Effector memory CD4-positive, alpha-beta T cell (primary cell): ENCODE measurements at regions not wholly inside any gene's neighbourhood (a gene's known extent, or its start where the extent isn't known, plus 50 kb on each side); places are given as distances from the start of the nearest gene placed in this dataset.

Experiments used
- DNase-seq, 3 donors: peaks; one replicate each; pipeline ENCODE4 v3.0.0-alpha.2; 2020
- H3K27ac ChIP-seq: 2 replicates; pipeline ENCODE4 v1.7.0; 2013; ENCODE audit warnings: mild to moderate bottlenecking, low read length, moderate library complexity; ENCODE audit not compliant: insufficient read depth, poor library complexity, severe bottlenecking
- H3K27me3 ChIP-seq: replicated peaks from 2 replicates; pipeline ENCODE4 v1.7.0; 2013; ENCODE audit warnings: mild to moderate bottlenecking, low read length; ENCODE audit not compliant: insufficient read depth, control insufficient read depth, poor library complexity, severe bottlenecking
- H3K36me3 ChIP-seq: 2 replicates; pipeline ENCODE4 v1.7.0; 2013; ENCODE audit warnings: mild to moderate bottlenecking, low read length, moderate library complexity; ENCODE audit not compliant: control insufficient read depth, insufficient read depth
- H3K4me1 ChIP-seq: 2 replicates; pipeline ENCODE4 v1.7.0; 2013; ENCODE audit warnings: low read length, mild to moderate bottlenecking; ENCODE audit not compliant: control insufficient read depth, insufficient read depth, poor library complexity, severe bottlenecking
- H3K4me3 ChIP-seq: 2 replicates; pipeline ENCODE4 v1.7.0; 2013; ENCODE audit warnings: low read length, low read depth, mild to moderate bottlenecking; ENCODE audit not compliant: insufficient read depth, poor library complexity, severe bottlenecking
- H3K9me3 ChIP-seq: 2 replicates; pipeline ENCODE4 v1.7.0; 2013; ENCODE audit warnings: mild to moderate bottlenecking, low read length, moderate library complexity; ENCODE audit not compliant: control insufficient read depth

GRCh38 chr2:118449401-118449800 is 361.1 kb downstream of the INSIG2 start:
- Histone ChIP-seq H3K9me3 (no peaks in the 10 kb centered on the region), H3K4me1 (no peaks in the 10 kb centered on the region), H3K27ac (no peak overlapping the region), H3K27me3 (no peaks in the 10 kb centered on the region), H3K4me3 (no peak overlapping the region), H3K36me3 (no peaks in the 10 kb centered on the region)
- no peak for DNase-seq

- no peaks in the 10 kb centered on the region for H3K9me3 ChIP-seq
- no peaks in the 10 kb centered on the region for H3K27me3 ChIP-seq
- H3K4me3 ChIP-seq = no peak overlapping the region
- no peaks in the 10 kb centered on the region for H3K4me1 ChIP-seq
- H3K27ac ChIP-seq = no peak overlapping the region
- no peaks in the 10 kb centered on the region for H3K36me3 ChIP-seq
- DNase-seq = no peak
These were observed 355.3 kb downstream of the INSIG2 start for GRCh38 chr2:118443596-118443995.

- Histone ChIP-seq H3K27ac (no peak overlapping the region), H3K36me3 (no peaks in the 10 kb centered on the region), H3K4me3 (no peak overlapping the region), H3K9me3 (no peaks in the 10 kb centered on the region), H3K4me1 (no peaks in the 10 kb centered on the region), H3K27me3 (no peaks in the 10 kb centered on the region)
- no peak for DNase-seq
These were observed 354.8 kb downstream of the INSIG2 start for GRCh38 chr2:118442996-118443553.

GRCh38 chr2:118442046-118442445 is 353.8 kb downstream of the INSIG2 start:
- no peak overlapping the region for H3K4me3 ChIP-seq
- DNase-seq = no peak
- no peaks in the 10 kb centered on the region for H3K36me3 ChIP-seq
- no peaks in the 10 kb centered on the region for H3K4me1 ChIP-seq
- no peak overlapping the region for H3K27ac ChIP-seq
- no peaks in the 10 kb centered on the region for H3K27me3 ChIP-seq
- H3K9me3 ChIP-seq = no peaks in the 10 kb centered on the region

GRCh38 chr2:118440404-118441098 is 352.3 kb downstream of the INSIG2 start:
- Histone ChIP-seq H3K27ac (no peak overlapping the region), H3K27me3 (no peaks in the 10 kb centered on the region), H3K9me3 (no peaks in the 10 kb centered on the region), H3K4me1 (no peaks in the 10 kb centered on the region), H3K4me3 (no peak overlapping the region), H3K36me3 (no peaks in the 10 kb centered on the region)
- DNase-seq = no peak

- Histone ChIP-seq H3K27me3 (peaks cover 4% of the 10 kb centered on the region), H3K27ac (no peak overlapping the region), H3K36me3 (no peaks in the 10 kb centered on the region), H3K9me3 (no peaks in the 10 kb centered on the region), H3K4me1 (no peaks in the 10 kb centered on the region), H3K4me3 (no peak overlapping the region)
- DNase-seq = no peak
These were observed 349.2 kb downstream of the INSIG2 start for GRCh38 chr2:118437501-118437900.

GRCh38 chr2:118431997-118432396 is 343.7 kb downstream of the INSIG2 start:
- no peaks in the 10 kb centered on the region for H3K9me3 ChIP-seq
- no peak overlapping the region for H3K4me3 ChIP-seq
- peaks cover 4% of the 10 kb centered on the region for H3K27me3 ChIP-seq
- H3K36me3 ChIP-seq = no peaks in the 10 kb centered on the region
- no peak for DNase-seq
- H3K4me1 ChIP-seq = no peaks in the 10 kb centered on the region
- H3K27ac ChIP-seq = no peak overlapping the region

GRCh38 chr2:118431586-118431985 is 343.3 kb downstream of the INSIG2 start:
- DNase-seq = no peak
- H3K9me3 ChIP-seq = no peaks in the 10 kb centered on the region
- no peak overlapping the region for H3K4me3 ChIP-seq
- H3K27ac ChIP-seq = no peak overlapping the region
- no peaks in the 10 kb centered on the region for H3K4me1 ChIP-seq
- no peaks in the 10 kb centered on the region for H3K36me3 ChIP-seq
- peaks cover 4% of the 10 kb centered on the region for H3K27me3 ChIP-seq

- DNase-seq = no peak
- no peak overlapping the region for H3K4me3 ChIP-seq
- H3K27me3 ChIP-seq = peaks cover 4% of the 10 kb centered on the region
- no peak overlapping the region for H3K27ac ChIP-seq
- no peaks in the 10 kb centered on the region for H3K36me3 ChIP-seq
- no peaks in the 10 kb centered on the region for H3K9me3 ChIP-seq
- no peaks in the 10 kb centered on the region for H3K4me1 ChIP-seq
These were observed 342.9 kb downstream of the INSIG2 start for GRCh38 chr2:118431165-118431517.

- Histone ChIP-seq H3K4me3 (no peak overlapping the region), H3K9me3 (no peaks in the 10 kb centered on the region), H3K27ac (no peak overlapping the region), H3K4me1 (no peaks in the 10 kb centered on the region), H3K36me3 (no peaks in the 10 kb centered on the region), H3K27me3 (peaks cover 4% of the 10 kb centered on the region)
- DNase-seq = no peak
These were observed 342.4 kb downstream of the INSIG2 start for GRCh38 chr2:118430510-118431164.
